ENCODE measurements at regions not wholly inside any gene's neighbourhood (a gene's known extent, or its start where the extent isn't known, plus 50 kb on each side); places are given as distances from the start of the nearest gene placed in this dataset.

DNA sequence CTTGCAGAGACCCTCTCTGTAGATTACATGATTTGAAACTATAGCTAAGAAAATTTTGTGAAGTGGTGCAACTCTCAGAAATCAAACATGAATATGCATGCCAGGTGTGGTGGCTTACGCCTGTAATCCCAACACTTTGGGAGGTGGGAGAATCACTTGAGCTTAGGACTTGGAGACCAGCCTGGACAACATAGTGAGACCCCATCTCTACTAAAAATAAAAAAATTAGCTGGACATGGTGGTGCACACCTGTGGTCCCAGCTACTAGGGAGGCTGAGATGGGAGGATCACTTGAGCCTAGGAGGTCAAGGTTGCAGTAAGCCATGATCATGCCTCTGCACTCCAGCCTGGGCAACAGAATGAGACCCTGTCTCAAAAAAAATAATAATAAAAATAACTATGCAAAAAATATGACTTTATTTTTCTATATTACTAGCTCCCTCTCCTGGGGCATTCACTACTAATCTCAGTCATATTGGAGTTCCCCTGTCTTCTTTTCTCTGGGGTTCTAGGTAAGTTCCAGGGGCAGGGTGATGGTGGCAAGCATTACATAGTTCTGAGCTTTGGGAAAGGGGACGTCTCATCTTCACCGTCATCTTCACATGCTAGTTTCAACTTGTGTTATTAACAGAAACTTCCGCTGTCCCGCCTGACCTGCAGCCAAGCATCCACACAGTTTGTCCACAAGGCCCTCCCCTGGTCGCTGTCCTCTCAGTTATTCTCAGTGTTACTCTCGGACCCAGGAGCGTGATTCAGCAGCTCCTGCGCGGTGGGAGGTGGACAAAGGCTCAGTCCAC is 96.8 kb upstream of the MBOAT2 start:
- intact Hi-C loops (cut with micrococcal nuclease; ENCODE audit: unreplicated experiment) (no loop called here), in situ Hi-C loops (cut with HindIII; ENCODE audit: low pct_unique_long_range_greater_than_20kb, low sequenced_read_pairs) (no loop called here)
- H3K27ac ChIP-seq (ENCODE audit: low read length) = no peak overlapping the region
- DNase-seq (ENCODE audit: low read depth, low spot score) = no peak
- TF ChIP-seq, protein P1, sequence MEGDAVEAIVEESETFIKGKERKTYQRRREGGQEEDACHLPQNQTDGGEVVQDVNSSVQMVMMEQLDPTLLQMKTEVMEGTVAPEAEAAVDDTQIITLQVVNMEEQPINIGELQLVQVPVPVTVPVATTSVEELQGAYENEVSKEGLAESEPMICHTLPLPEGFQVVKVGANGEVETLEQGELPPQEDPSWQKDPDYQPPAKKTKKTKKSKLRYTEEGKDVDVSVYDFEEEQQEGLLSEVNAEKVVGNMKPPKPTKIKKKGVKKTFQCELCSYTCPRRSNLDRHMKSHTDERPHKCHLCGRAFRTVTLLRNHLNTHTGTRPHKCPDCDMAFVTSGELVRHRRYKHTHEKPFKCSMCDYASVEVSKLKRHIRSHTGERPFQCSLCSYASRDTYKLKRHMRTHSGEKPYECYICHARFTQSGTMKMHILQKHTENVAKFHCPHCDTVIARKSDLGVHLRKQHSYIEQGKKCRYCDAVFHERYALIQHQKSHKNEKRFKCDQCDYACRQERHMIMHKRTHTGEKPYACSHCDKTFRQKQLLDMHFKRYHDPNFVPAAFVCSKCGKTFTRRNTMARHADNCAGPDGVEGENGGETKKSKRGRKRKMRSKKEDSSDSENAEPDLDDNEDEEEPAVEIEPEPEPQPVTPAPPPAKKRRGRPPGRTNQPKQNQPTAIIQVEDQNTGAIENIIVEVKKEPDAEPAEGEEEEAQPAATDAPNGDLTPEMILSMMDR (IDR thresholded peaks at IDR 0.05) = no peak
- TF ChIP-seq, protein P2, sequence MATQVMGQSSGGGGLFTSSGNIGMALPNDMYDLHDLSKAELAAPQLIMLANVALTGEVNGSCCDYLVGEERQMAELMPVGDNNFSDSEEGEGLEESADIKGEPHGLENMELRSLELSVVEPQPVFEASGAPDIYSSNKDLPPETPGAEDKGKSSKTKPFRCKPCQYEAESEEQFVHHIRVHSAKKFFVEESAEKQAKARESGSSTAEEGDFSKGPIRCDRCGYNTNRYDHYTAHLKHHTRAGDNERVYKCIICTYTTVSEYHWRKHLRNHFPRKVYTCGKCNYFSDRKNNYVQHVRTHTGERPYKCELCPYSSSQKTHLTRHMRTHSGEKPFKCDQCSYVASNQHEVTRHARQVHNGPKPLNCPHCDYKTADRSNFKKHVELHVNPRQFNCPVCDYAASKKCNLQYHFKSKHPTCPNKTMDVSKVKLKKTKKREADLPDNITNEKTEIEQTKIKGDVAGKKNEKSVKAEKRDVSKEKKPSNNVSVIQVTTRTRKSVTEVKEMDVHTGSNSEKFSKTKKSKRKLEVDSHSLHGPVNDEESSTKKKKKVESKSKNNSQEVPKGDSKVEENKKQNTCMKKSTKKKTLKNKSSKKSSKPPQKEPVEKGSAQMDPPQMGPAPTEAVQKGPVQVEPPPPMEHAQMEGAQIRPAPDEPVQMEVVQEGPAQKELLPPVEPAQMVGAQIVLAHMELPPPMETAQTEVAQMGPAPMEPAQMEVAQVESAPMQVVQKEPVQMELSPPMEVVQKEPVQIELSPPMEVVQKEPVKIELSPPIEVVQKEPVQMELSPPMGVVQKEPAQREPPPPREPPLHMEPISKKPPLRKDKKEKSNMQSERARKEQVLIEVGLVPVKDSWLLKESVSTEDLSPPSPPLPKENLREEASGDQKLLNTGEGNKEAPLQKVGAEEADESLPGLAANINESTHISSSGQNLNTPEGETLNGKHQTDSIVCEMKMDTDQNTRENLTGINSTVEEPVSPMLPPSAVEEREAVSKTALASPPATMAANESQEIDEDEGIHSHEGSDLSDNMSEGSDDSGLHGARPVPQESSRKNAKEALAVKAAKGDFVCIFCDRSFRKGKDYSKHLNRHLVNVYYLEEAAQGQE (IDR thresholded peaks at IDR 0.05; ENCODE audit: insufficient read depth in 1 of 2, low read depth in 2 of 2, low read length in 1 of 2) = no peak
- TF ChIP-seq SIN3A (IDR thresholded peaks at IDR 0.05; ENCODE audit: borderline replicate concordance, insufficient read depth, low read depth, low read length) (no peak), POLR2AphosphoS5 (IDR thresholded peaks at IDR 0.05; ENCODE audit: low read depth, low read length) (no peak), TCF7L2 (IDR thresholded peaks at IDR 0.05; ENCODE audit: low read depth, low read length) (no peak)
- H3K36me3 ChIP-seq (ENCODE audit: control insufficient read depth, insufficient read depth, low read length) = no peaks in the 10 kb centered on the region
- CTCF ChIA-PET = no interaction called here
- POLR2A ChIA-PET = no interaction called here
- no peaks in the 10 kb centered on the region for H3K9me3 ChIP-seq (ENCODE audit: control insufficient read depth, insufficient read depth, low read depth, low read length)
- no peak overlapping the region for H3K4me3 ChIP-seq (ENCODE audit: low read depth in 2 of 2, low read length in 2 of 2)
- H3K4me1 ChIP-seq (ENCODE audit: control insufficient read depth, insufficient read depth, low read length) = no peaks in the 10 kb centered on the region
- no peaks in the 10 kb centered on the region for H3K27me3 ChIP-seq (ENCODE audit: control insufficient read depth, insufficient read depth, low read length)
- ATAC-seq = no peak
- BruUV-seq (replicated peaks) = no TSS peak

DNA sequence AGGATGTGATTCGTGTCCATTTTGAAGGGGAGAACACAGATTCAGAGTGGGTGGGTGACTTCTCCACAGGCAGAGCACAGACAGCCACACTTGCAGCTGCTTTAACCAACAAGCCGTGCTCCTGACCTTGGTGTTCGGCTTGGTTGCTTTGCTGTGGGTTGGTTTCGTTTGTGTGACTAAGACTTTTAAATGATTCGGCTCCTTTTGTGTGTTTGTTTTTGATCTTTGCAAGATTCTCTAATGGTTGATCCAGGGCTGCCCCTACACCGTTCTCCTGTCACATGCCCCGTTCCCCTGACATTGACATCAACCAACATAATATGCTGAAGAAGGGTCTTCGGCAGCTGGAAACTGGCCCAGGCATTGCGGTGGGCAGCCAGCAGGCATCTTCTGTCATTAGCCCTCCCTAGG is 95.9 kb upstream of the MBOAT2 start:
- no peak overlapping the region for H3K27ac ChIP-seq (ENCODE audit: low read length)

More for the DNA sequence above, 95.9 kb upstream of the MBOAT2 start:
- H3K36me3 ChIP-seq (ENCODE audit: control insufficient read depth, insufficient read depth, low read length) = no peaks in the 10 kb centered on the region
- BruUV-seq (replicated peaks) = no TSS peak
- no peak for TF ChIP-seq TCF7L2 (IDR thresholded peaks at IDR 0.05; ENCODE audit: low read depth, low read length)
- TF ChIP-seq, protein P2 (IDR thresholded peaks at IDR 0.05; ENCODE audit: insufficient read depth in 1 of 2, low read depth in 2 of 2, low read length in 1 of 2) = no peak
- no peak for TF ChIP-seq POLR2AphosphoS5 (IDR thresholded peaks at IDR 0.05; ENCODE audit: low read depth, low read length)
- TF ChIP-seq, protein P1 (IDR thresholded peaks at IDR 0.05) = no peak
- TF ChIP-seq SIN3A (IDR thresholded peaks at IDR 0.05; ENCODE audit: borderline replicate concordance, insufficient read depth, low read depth, low read length) = no peak
- no peaks in the 10 kb centered on the region for H3K9me3 ChIP-seq (ENCODE audit: control insufficient read depth, insufficient read depth, low read depth, low read length)
- DNase-seq (ENCODE audit: low read depth, low spot score) (no peak), ATAC-seq (no peak)
- H3K4me3 ChIP-seq (ENCODE audit: low read depth in 2 of 2, low read length in 2 of 2) = no peak overlapping the region
- no peaks in the 10 kb centered on the region for H3K27me3 ChIP-seq (ENCODE audit: control insufficient read depth, insufficient read depth, low read length)
- POLR2A ChIA-PET = no interaction called here
- CTCF ChIA-PET = no interaction called here
- intact Hi-C loops (cut with micrococcal nuclease; ENCODE audit: unreplicated experiment) = no loop called here
- no peaks in the 10 kb centered on the region for H3K4me1 ChIP-seq (ENCODE audit: control insufficient read depth, insufficient read depth, low read length)
- in situ Hi-C loops (cut with HindIII; ENCODE audit: low pct_unique_long_range_greater_than_20kb, low sequenced_read_pairs) = no loop called here
